Ascending aorta (tissue), 2 donors: ENCODE measurements at regions not wholly inside any gene's neighbourhood (a gene's known extent, or its start where the extent isn't known, plus 50 kb on each side); places are given as distances from the start of the nearest gene placed in this dataset.

Experiments
- DNase-seq, 2 donors: peaks; one replicate each; pipeline ENCODE4 v3.0.0-alpha.2; 2019; ENCODE audit warnings: low spot score in 2 of 2
- H3K27ac ChIP-seq, 2 donors: fragments of 200-600 bp; sonication (generic); one replicate each; pipeline ENCODE4 v1.5.1; 2016 to 2017; ENCODE audit warnings: mild to moderate bottlenecking in 1 of 2
- H3K27me3 ChIP-seq: fragments of 200-600 bp; sonication (generic); one replicate; pipeline ENCODE4 v1.5.1; 2017
- H3K36me3 ChIP-seq, 2 donors: fragments of 200-600 bp; sonication (generic); one replicate each; pipeline ENCODE4 v1.5.1; 2016
- H3K4me1 ChIP-seq, 2 donors: fragments of 200-600 bp; sonication (generic); one replicate each; pipeline ENCODE4 v1.5.1; 2016 to 2017; ENCODE audit warnings: mild to moderate bottlenecking in 1 of 2
- H3K4me3 ChIP-seq, 2 donors: fragments of 200-600 bp; sonication (generic); one replicate each; pipeline ENCODE4 v1.5.1; 2016 to 2017; ENCODE audit warnings: mild to moderate bottlenecking in 1 of 2
- H3K9me3 ChIP-seq, 2 donors: fragments of 200-600 bp; sonication (generic); one replicate each; pipeline ENCODE4 v1.5.1; 2016
- intact Hi-C: fragments of 100-400 bp; cut with DNase I; formaldehyde crosslinking; loops from one replicate; pipeline ENCODE4 v1.15.1; 2023
- TF ChIP-seq, protein P1 (sequence below), 3 experiments: fragments of 200-600 bp in 2 of 3; fragments of 450-650 bp in 1 of 3; sonication (generic) in 2 of 3; IDR thresholded peaks; one replicate each; pipeline ENCODE4 v1.5.1; 2016 to 2019; ENCODE audit warnings: antibody characterized with exemption in 3 of 3, mild to moderate bottlenecking in 1 of 3, moderate library complexity in 1 of 3

DNA sequence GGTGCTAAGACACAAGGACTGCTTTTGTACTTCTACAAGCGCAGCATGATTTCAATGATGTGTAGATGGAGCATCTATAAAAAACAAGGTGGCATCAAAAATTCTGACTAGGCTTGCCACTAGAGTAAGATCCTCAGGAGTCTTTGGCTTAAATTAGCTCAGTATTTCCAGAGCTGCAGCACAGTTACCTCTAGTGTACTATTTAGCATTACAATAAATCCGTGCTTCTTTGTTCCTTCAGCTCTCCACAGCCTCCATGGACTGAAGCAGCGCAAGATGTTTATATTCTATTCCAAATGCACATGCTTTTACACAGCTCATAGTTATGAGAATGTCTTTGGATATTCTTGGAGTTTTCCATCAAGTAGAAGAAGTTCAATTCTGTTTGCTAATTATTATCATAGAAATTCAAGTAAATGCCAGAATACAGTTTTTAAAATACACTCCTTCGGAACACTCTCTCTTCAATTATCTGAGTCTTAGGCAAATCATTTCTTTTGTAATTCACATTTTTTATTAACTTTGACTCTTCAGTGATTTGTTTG, 1133.0 kb upstream of the LRRTM1 start:
- DNase-seq: no peak
- H3K9me3 ChIP-seq: no peaks in the 10 kb centered on the region
- H3K4me1 ChIP-seq: no peaks in the 10 kb centered on the region
- no peak overlapping the region for H3K4me3 ChIP-seq
- TF ChIP-seq, protein P1, sequence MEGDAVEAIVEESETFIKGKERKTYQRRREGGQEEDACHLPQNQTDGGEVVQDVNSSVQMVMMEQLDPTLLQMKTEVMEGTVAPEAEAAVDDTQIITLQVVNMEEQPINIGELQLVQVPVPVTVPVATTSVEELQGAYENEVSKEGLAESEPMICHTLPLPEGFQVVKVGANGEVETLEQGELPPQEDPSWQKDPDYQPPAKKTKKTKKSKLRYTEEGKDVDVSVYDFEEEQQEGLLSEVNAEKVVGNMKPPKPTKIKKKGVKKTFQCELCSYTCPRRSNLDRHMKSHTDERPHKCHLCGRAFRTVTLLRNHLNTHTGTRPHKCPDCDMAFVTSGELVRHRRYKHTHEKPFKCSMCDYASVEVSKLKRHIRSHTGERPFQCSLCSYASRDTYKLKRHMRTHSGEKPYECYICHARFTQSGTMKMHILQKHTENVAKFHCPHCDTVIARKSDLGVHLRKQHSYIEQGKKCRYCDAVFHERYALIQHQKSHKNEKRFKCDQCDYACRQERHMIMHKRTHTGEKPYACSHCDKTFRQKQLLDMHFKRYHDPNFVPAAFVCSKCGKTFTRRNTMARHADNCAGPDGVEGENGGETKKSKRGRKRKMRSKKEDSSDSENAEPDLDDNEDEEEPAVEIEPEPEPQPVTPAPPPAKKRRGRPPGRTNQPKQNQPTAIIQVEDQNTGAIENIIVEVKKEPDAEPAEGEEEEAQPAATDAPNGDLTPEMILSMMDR (IDR thresholded peaks at IDR 0.05): no peak
- intact Hi-C loops: no loop called here
- no peaks in the 10 kb centered on the region for H3K27me3 ChIP-seq
- H3K36me3 ChIP-seq: no peaks in the 10 kb centered on the region
- H3K27ac ChIP-seq: no peak overlapping the region

DNA sequence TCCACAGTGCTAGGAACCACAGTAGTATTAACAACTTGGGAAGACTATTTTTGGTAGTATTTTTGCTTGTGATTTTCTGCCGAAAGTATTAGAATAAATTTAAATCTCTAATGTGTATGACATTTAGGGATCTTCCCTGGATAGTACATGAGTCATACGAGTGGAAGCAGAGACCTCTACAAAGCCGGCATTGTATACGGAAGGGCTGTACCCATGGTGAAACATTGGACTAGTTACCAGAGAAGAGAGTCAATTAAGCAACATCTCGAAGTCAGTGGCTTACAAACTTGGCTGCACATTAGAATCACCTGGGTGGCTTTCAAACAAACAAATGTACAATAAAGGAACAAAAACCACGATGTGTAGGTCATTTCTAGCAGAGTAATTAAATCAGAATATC, 1131.7 kb upstream of the LRRTM1 start:
- intact Hi-C loops: no loop called here
- DNase-seq: no peak
- Histone ChIP-seq H3K4me1 (no peaks in the 10 kb centered on the region), H3K27ac (no peak overlapping the region), H3K4me3 (no peak overlapping the region), H3K27me3 (no peaks in the 10 kb centered on the region), H3K36me3 (no peaks in the 10 kb centered on the region), H3K9me3 (no peaks in the 10 kb centered on the region)
- TF ChIP-seq, protein P1 (IDR thresholded peaks at IDR 0.05): no peak

DNA sequence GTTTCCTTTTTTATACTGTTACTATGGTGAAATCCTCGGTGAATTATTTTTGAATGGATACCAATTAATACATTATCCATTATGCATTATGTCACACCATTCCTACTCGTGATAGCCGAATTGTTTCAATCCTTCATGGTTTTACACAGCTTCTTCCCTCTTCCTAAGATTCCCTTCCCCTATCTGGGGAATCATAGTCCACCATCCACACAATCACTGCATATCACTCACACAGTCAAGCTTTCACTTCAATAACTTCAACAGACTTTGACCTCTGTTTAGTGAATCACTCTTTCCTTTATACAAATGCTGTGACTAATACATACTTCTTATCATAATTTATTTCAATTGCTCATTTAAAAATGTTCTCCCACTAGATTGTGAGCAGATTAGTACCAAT, 1108.1 kb upstream of the LRRTM1 start:
- no peaks in the 10 kb centered on the region for H3K4me1 ChIP-seq
- H3K9me3 ChIP-seq: no peaks in the 10 kb centered on the region
- H3K4me3 ChIP-seq: no peak overlapping the region
- H3K27me3 ChIP-seq: no peaks in the 10 kb centered on the region
- intact Hi-C loops: no loop called here
- H3K27ac ChIP-seq: no peak overlapping the region
- DNase-seq: no peak
- H3K36me3 ChIP-seq: no peaks in the 10 kb centered on the region
- TF ChIP-seq, protein P1 (IDR thresholded peaks at IDR 0.05): no peak

DNA sequence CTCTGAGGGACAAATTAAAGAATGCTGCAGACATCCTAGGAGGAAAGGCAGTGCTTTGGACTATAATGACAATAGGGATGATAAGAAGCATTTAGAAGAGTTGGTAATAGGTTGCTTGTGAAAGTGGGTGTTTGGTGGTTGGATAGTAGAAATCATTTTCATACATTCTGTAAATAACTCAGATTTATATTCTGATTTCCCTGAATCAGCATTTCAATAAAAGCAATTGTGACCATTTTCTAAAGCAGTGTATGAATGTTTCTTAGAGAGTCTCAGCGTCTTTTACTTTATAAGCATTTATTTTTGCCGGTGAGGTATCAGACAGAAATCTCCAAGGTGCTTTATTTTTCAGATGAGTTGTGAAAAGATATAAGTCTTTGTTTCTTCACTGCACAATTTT, 1099.0 kb upstream of the LRRTM1 start:
- Histone ChIP-seq H3K27me3 (no peaks in the 10 kb centered on the region), H3K9me3 (no peaks in the 10 kb centered on the region), H3K4me1 (no peaks in the 10 kb centered on the region), H3K36me3 (no peaks in the 10 kb centered on the region), H3K4me3 (no peak overlapping the region), H3K27ac (no peak overlapping the region)
- DNase-seq: no peak
- TF ChIP-seq, protein P1 (IDR thresholded peaks at IDR 0.05): no peak
- intact Hi-C loops: no loop called here

DNA sequence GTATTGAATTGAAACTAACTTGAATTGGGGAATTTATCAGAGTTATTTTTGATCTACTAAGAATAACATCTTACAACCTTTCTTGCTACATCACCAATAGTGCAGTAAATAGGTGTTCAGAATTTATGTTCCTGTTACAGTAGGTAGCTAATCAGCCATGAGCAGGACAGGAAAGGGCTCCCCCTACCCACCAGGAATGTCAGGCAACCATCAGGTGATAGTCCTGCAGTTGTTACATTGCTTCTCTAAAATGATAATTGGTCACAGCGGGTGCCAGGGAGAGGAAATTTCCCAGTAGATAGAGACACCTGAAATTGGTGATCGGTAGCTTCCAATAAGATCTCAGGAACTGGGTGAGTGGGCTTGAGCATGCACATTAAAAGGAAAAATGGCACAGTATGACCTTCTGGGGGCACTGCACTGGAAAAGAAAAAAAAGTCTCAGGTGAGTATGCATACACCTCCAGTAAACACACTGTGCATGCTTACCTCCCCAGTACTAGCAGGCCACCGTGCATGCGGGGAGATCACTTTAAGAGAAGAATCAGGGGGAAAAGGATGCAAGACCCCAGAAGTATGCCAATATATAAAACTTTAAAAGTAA, 1092.0 kb upstream of the LRRTM1 start:
- Histone ChIP-seq H3K4me3 (no peak overlapping the region), H3K27ac (no peak overlapping the region), H3K36me3 (no peaks in the 10 kb centered on the region), H3K9me3 (no peaks in the 10 kb centered on the region), H3K4me1 (no peaks in the 10 kb centered on the region), H3K27me3 (no peaks in the 10 kb centered on the region)
- intact Hi-C loops: no loop called here
- DNase-seq: no peak
- TF ChIP-seq, protein P1 (IDR thresholded peaks at IDR 0.05): no peak

DNA sequence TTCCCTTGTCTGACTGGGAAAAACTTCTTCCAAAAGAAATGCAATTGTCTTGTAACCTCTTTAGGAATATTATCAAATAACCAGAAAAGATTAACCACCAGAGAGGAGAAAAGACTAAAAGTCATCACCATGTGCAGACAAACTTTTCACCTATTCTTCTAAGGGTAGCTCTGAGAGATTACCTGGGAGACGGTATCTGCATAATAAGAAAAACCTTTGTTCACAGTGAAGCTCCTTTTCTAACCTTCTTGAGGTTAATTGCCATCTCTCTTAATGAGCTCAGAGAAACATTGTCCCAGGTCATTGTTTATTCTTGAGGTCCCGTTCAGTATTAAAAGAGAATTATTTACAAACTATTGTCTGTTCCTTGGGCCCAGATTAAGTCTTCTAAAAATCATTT, 1091.2 kb upstream of the LRRTM1 start:
- Histone ChIP-seq H3K4me3 (no peak overlapping the region), H3K36me3 (no peaks in the 10 kb centered on the region), H3K4me1 (no peaks in the 10 kb centered on the region), H3K9me3 (no peaks in the 10 kb centered on the region), H3K27me3 (no peaks in the 10 kb centered on the region), H3K27ac (no peak overlapping the region)
- no peak for DNase-seq
- TF ChIP-seq, protein P1 (IDR thresholded peaks at IDR 0.05): no peak
- intact Hi-C loops: no loop called here
